HG02840 (cell line): ENCODE measurements at regions not wholly inside any gene's neighbourhood (a gene's known extent, or its start where the extent isn't known, plus 50 kb on each side); places are given as distances from the start of the nearest gene placed in this dataset.

Experiments used
- ATAC-seq: cut with Tn5 transposase; IDR thresholded peaks from one replicate; pipeline ENCODE4 v1.9.1; 2021; ENCODE audit warnings: mild to moderate bottlenecking, moderate library complexity, moderate number of reproducible peaks; ENCODE audit not compliant: unreplicated experiment, low FRiP score

DNA sequence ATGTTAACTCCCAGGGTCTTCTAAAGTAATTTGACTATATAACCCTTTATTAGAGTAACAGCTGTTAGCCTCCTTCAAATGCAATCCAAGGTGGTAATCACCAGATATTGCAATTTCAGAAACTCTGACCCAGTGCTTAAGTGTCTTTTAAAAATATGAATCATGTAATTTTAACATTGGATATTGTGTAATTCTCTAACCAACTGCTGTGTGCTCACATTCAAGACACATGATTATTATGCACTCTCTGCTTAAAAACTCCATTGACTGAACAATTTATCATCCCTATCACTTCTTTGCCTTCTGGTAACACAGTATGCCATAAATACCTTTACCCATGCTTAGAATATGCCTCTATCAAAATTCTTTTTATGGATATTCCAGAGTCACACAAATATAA, 537.4 kb upstream of the RGS18 start:
- ATAC-seq: no peak

- no peak for ATAC-seq
These were observed 534.2 kb upstream of the RGS18 start for GRCh38 chr1:191624044-191624443.

DNA sequence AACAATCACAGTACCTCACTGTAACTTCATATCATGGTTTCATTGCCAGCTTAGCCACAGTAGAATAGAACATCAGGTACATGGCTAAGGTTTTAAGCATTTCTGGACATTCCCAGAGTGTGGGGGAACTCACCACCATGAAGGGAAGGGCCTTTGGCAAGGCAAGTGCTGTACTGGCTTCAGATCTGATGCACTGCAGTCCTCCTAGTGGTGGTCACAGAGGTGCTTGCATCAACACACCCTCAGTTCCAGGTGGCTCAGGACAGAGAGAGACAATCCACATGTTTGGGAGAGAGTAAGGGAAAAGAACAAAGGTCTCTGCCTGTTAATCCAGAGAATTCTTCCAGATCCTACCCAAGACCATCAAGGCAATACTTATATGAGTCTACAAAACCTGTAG, 528.4 kb upstream of the RGS18 start:
- no peak for ATAC-seq

DNA sequence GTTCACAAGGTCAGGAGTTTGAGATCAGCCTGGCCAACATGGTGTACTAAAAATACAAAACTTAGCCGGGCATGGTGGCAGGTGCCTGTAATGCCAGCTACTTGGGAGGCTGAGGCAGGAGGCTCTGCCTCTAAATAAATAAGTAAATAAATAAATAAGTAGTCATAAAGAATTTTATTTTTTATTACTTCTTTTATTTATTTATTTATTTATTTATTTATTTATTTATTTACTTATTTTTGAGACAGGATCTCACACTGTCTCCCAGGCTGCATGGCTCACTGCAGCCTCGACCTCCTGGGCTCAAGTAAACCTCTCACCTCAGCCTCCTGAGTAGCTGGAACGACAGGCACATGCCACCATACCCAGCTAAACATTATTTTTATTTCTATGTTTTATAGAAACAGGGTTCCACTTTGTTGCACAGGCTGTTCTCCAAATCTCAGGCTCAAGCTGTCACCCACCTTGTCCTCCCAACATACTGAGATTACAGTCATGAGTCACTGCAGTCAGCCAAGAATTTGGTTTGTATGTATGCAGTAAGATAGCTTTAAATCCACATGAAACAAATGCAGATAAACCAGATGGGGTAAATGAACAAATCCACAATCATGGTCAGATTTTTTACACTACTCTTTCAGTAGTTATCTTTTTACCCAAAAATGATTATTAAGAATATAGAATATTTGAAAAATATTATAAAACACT, 523.3 kb upstream of the RGS18 start:
- ATAC-seq: no peak

DNA sequence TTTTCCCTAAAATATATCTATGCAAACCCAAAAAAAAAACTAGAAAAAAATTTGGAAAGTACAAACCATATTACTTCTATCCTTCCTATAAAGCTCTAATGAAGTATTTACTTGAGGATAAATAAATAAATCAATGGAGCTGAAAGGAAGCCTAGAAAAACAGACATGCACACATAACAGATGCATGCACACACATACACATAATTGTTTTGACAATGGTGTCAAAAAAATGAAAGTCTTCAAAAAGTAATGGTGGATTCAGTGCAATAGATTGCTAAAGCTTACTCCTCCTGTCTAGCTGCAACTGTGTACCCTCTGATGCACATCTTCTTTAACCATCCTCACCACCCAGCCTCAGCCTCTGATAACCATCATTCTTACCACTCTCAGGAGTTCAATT, 521.9 kb upstream of the RGS18 start:
- no peak for ATAC-seq

- no peak for ATAC-seq
These were observed 516.6 kb upstream of the RGS18 start for GRCh38 chr1:191641420-191642260.

DNA sequence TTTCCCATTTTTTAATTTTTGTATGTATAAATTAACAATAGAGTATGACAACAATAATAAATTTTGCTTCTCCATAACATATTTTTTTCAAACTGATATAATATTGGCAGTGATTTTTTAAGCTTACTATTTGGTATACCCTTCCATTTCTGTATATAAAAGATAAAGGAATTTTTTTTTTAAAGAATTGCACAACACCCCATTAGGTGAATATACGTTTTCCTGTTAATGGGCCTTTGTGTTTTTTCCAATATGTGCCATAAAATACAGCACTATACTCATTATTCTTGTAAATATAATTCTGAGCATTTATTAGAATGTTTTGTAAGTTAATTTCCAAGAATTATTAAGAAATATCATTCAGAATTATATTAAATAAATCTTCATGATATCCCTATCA, 515.2 kb upstream of the RGS18 start:
- no peak for ATAC-seq

- no peak for ATAC-seq
These were observed 509.3 kb upstream of the RGS18 start for GRCh38 chr1:191648939-191649338.

- ATAC-seq: no peak
These were observed 496.2 kb upstream of the RGS18 start for GRCh38 chr1:191662051-191662450.

DNA sequence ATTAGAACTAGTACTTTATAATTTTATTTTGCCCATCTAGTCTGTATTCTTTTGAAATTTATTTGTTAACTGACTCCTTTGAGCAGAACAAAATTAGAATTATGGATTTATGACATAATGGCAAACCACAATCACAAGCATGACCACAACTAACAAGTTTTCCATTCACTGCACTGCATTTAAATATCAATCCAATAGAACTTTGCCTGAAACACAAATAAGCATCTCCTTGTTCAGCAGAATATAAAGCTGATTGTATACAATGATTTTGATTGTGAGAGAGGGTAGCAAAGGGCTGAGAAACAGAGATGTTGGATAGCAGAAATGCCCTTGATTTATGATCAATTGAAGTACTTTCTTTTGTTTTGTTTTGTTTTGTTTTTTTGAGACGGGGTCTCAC, 495.5 kb upstream of the RGS18 start:
- no peak for ATAC-seq

DNA sequence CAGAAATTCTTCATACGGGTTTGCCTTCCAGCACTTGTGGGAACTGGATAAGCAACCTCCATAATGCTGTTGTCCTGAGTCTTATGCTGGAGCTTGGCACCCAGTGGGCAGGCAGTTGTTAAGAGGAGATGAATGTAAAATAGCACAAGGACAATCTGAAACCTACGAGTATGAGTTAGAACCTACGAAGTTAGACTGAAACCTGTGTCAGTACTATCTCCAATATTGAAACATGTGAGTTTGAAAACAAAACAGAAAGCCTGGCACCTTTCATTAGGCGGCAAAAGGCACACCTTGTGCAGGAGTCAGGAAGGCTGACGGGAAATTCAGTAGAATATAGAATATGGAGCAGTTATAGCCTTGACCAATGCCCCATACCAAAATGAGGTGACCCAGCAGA, 489.7 kb upstream of the RGS18 start:
- no peak for ATAC-seq

DNA sequence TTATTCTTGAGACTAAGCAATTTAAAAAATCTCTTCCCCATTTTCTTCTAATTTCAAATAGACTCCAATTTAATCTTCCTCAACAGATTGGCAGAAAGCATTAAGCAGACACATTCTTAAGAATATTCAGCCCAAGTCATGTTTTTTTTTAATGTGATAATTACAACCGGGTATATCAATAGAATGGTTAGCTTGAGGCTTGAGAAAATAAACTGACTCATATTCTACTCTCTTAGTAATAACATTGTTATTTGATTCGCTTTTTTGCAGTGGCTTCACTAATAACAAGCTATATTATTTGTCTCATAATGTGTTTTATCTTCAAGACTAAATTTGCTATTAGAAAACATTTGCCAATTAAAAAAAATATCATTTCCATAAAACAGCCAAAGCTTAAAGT, 488.6 kb upstream of the RGS18 start:
- no peak for ATAC-seq

DNA sequence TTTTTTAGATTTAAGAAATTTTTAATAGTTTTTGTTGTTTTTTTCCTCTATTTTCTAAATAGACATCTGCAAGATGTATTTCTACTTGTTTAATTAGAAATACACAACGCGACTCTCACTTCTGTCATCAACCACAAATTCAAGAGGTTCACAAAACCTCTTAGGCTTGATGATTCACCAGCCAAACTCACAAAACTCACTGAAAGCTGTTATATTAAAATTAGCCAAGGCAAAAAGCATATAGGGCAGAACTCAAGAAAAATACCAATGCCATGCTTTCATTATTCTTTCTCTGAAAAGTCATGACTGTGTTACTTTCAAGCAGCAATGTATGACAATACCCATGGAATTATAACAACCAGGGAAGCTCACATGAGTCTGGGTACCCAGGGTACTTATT, 487.0 kb upstream of the RGS18 start:
- no peak for ATAC-seq

DNA sequence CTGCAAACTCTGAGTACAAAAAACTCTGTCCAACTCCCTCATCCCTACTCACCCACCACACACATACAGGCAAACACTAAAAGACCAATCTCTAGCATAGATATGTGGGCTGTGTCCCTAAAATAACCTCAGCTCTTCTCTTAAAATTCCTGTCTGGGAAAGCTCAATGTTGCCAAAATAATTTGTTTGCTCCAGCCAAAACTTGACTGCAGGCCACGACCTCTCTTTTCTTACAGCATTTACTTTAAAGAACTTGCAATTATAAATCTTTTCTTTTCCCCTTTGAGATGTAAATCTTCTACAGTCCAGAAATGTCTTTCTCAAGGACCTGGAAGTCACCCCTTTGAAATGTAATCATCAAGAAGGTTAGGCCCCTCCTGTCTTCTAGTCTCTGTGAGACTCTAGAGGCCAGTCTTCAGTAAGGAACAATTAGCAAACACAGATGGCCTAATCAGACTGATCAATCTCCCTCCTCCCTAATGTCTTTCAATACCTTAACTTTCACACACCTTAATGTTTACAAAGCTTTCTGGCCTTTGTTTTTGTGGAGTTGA, 483.6 kb upstream of the RGS18 start:
- ATAC-seq: no peak

DNA sequence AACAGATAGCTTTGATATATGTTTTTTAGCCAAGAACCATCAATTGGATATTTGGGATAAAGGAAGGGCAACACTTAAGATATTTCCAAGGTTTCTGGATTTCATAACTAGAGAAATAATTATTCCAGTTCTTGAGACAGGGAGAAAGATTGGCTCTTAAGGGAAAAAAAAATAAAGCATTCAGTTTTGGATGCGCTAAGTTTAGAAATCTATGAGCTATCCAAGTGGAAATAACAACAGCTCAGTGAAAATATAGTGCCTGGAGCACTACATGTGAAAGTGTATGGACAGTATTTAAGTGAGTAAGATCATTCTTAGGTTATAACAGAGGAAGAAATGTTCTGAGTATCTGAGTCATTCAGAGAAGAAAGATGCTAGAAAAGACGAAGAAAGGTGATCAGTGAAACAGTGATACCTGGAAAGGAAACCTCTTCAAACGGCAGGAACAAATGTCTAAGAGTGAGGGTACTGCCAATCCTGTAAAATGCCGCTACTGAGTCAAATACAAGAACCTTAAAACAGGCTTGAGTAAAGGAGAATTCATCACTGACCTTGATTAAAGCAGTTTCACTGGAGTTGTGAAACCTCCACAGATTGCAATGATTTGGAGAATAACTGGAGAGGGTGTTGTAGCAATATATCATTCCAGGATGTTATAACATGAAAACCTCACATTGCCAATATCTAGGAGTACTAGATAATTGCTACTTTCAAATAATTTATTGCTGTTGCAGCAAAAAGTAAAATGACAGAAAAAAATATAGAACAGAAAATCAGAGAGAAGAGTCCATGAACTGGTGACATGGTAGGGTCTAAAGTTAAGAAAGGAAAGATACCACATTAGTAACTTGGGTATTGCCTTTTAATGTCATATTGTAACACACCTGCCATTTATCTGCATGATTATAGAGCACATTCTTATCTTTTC, 482.1 kb upstream of the RGS18 start:
- no peak for ATAC-seq

DNA sequence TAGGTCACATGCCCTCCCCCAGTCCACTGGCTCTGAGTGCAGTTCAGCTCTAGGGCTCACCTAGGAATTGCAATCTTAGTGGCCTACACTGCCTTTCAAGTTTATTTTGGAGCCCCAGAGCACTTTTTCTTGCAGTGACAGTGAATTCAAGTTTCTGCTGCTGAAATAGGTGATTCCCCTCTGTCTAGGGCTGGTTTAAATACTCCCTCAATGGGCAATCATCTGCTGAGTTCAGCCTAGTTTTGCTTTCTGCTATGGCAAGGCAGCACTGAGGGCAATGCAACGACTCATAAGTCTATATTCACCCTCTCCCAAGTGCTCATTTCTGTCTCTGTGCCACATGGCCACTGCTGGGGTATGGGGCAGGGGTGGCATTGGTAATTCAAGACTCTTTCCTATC, 472.6 kb upstream of the RGS18 start:
- no peak for ATAC-seq

GRCh38 chr1:191687721-191688120, 470.5 kb upstream of the RGS18 start:
- ATAC-seq: no peak

DNA sequence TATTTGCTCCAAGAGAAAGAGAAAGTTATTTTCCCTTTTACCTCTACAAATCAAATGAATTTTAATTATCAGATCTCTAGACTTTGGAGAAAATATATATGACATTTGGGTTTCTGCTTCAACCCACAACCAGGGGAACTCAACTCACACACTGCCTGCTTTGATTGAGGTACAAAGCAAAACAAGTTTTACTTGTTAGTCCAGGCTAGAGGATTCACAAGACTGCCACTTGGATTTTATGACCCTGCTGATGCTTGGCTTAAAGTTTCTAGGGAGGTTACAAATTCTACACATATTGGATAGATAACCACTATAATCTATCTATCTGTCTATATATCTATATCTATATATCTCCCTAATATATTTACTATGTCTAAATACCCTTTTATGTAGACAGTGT, 467.3 kb upstream of the RGS18 start:
- ATAC-seq: no peak

DNA sequence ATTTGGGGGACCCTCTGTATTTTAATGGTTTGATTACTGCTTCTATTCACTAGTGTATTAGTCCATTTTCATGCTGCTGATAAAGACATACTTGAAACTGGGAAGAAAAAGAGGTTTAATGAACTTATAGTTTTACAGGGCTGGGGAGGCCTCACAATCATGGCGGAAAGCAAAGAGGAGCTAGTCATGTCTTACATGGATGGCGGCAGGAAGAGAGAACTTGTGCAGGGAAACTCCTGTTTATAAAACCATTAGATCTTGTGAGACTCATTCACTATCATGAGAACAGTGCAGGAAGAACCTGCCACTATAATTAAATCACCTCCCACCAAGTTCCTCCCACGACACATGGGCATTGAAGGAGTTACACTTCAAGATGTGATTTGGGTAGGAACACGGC, 464.5 kb upstream of the RGS18 start:
- no peak for ATAC-seq

DNA sequence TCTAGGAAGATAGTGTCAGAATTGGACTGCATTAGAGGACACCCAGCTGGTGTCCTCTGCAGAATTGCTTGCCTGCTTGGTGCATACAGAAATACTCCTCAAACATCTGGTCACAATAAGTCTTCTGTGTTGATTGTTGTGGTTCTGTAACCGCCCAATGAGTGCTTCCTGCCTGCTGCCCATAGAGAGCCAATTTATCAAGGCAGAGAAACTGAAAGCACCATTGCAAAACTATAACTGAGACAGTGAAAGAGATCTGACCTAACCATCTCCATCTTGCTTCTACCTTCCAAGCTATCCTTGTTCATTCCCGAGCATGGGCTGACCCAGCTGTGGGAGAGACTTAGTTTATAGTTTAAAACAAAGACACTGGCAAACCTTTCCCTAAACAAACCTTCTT, 462.4 kb upstream of the RGS18 start:
- peak; percentile 68 for ATAC-seq

DNA sequence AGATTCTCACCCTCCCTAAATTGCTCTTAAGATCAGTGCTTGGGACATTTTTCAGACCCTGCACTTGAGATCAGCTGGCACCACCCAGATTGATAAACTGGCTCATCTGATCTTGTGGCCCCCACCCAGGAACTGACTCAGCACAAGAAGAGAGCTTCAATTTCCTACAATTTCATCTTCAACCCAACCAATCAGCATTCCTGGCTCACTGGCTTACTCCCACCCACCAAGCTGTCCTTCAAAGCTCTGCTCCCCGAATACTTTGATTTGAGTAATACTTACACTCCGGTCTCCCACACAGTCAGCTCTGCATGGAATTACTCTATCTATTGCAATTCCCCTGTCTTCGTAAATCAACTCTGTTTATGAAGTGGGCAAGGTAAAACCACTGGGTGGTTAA, 461.9 kb upstream of the RGS18 start:
- no peak for ATAC-seq
